A549 (cell line): ENCODE measurements at regions not wholly inside any gene's neighbourhood (a gene's known extent, or its start where the extent isn't known, plus 50 kb on each side); places are given as distances from the start of the nearest gene placed in this dataset.

Source experiments
- ATAC-seq, 2 experiments: fragments of 200-7000 bp in 1 of 2; fragments of >200 bp in 1 of 2; cut with Nextera tagmentation in 1 of 2; cut with Tn5 transposase in 1 of 2; 3 replicates each; pipeline versions ENCODE4 v1.8.0 to v1.9.1; 2018 to 2020; ENCODE audit warnings: mild to moderate bottlenecking in 1 of 2, moderate library complexity in 1 of 2
- CTCF ChIA-PET: fragments of 300-600 bp; sonication (Branson Sonifier 250); formaldehyde crosslinking; extraction: SDS; loops from one replicate; lab custom pipeline; 2021; ENCODE audit warnings: antibody characterized with exemption, inconsistent platforms; lab: Yijun Ruan, JAX
- POLR2A ChIA-PET: fragments of 350-600 bp; formaldehyde crosslinking; extraction: SDS; loops from one replicate; lab custom pipeline; 2021; ENCODE audit warnings: antibody characterized with exemption, inconsistent platforms; lab: Yijun Ruan, JAX
- DNase-seq, 2 experiments: peaks; one replicate each; pipeline versions ENCODE4 v3.0.0 to v3.0.0-alpha.2; 2011 to 2016; ENCODE audit warnings: low read depth in 1 of 2, low spot score in 1 of 2
- FAIRE-seq: peaks from 2 replicates; lab custom pipeline; 2011; peaks lifted over from hg19 to GRCh38; lab: Jason Lieb, UNC
- H3K27ac ChIP-seq, 2 experiments: fragments of >200 bp; sonication (Bioruptor Twin); formaldehyde crosslinking; 3 replicates each; pipeline ENCODE4 v1.5.1; 2016 to 2017
- H3K4me1 ChIP-seq: fragments of >200 bp; sonication (Bioruptor Twin); formaldehyde crosslinking; 3 replicates; pipeline ENCODE4 v1.6.1; 2016
- H3K4me2 ChIP-seq: fragments of >200 bp; sonication (Bioruptor Twin); formaldehyde crosslinking; 3 replicates; pipeline ENCODE4 v1.6.1; 2016
- H3K4me3 ChIP-seq: fragments of >200 bp; sonication (Bioruptor Twin); formaldehyde crosslinking; 3 replicates; pipeline ENCODE4 v1.5.1; 2016
- H3K9me3 ChIP-seq: fragments of >200 bp; sonication (Bioruptor Twin); formaldehyde crosslinking; 3 replicates; pipeline ENCODE4 v1.6.1; 2016
- BHLHE40 ChIP-seq: IDR thresholded peaks from 2 replicates; pipeline ENCODE4 v1.6.1; 2012; ENCODE audit warnings: low read depth, low read length, inconsistent platforms
- CEBPB ChIP-seq, 2 experiments: fragments of >200 bp in 1 of 2; sonication (Bioruptor Twin) in 1 of 2; formaldehyde crosslinking in 1 of 2; IDR thresholded peaks; 2 replicates each; pipeline ENCODE4 v1.6.1; 2012 to 2016
- EHF ChIP-seq: fragments of 250-450 bp; sonication (Bioruptor Pico); IDR thresholded peaks from 2 replicates; pipeline ENCODE4 v1.5.0; 2020; ENCODE audit warnings: mild to moderate bottlenecking
- ELK1 ChIP-seq: fragments of 150-350 bp; IDR thresholded peaks from 2 replicates; pipeline ENCODE4 v1.6.1; 2014; ENCODE audit warnings: low read depth, mild to moderate bottlenecking, low read length
- FOSB ChIP-seq: fragments of 250-450 bp; sonication (Bioruptor Pico); IDR thresholded peaks from 2 replicates; pipeline ENCODE4 v1.5.0; 2020; ENCODE audit warnings: mild to moderate bottlenecking, moderate library complexity
- FOXS1 ChIP-seq: fragments of 250-450 bp; sonication (Bioruptor Pico); IDR thresholded peaks from 2 replicates; pipeline ENCODE4 v1.5.0; 2020; ENCODE audit warnings: mild to moderate bottlenecking, moderate library complexity
- HMGXB4 ChIP-seq: fragments of 250-450 bp; sonication (Bioruptor Pico); IDR thresholded peaks from 2 replicates; pipeline ENCODE4 v1.5.0; 2021; ENCODE audit warnings: mild to moderate bottlenecking, moderate library complexity, borderline replicate concordance
- HOXA7 ChIP-seq: fragments of 250-450 bp; sonication (Bioruptor Pico); IDR thresholded peaks from 2 replicates; pipeline ENCODE4 v1.5.0; 2020; ENCODE audit warnings: mild to moderate bottlenecking, moderate library complexity
- JUNB ChIP-seq: fragments of >200 bp; sonication (Bioruptor Twin); formaldehyde crosslinking; IDR thresholded peaks from 2 replicates; pipeline ENCODE4 v1.6.1; 2016
- KDM5A ChIP-seq: fragments of 200-600 bp; sonication (generic); IDR thresholded peaks from 2 replicates; pipeline ENCODE4 v1.6.1; 2016; ENCODE audit warnings: antibody characterized with exemption, mild to moderate bottlenecking
- MAFK ChIP-seq: fragments of 450-650 bp; IDR thresholded peaks from 2 replicates; pipeline ENCODE4 v1.6.1; 2014; ENCODE audit not compliant: partially characterized antibody
- MAX ChIP-seq: IDR thresholded peaks from 2 replicates; pipeline ENCODE4 v1.6.1; 2012
- MAZ ChIP-seq: fragments of 150-350 bp; IDR thresholded peaks from 2 replicates; pipeline ENCODE4 v1.6.1; 2014; ENCODE audit warnings: antibody characterized with exemption, low read depth, low read length, borderline replicate concordance
- NR3C1 ChIP-seq: fragments of >200 bp; sonication (Bioruptor Twin); formaldehyde crosslinking; IDR thresholded peaks from 3 replicates; pipeline ENCODE4 v1.6.1; 2017
- RARB ChIP-seq: fragments of 250-450 bp; sonication (Bioruptor Pico); IDR thresholded peaks from 2 replicates; pipeline ENCODE4 v1.8.0; 2021; ENCODE audit warnings: mild to moderate bottlenecking, moderate library complexity
- RCOR1 ChIP-seq: fragments of 150-350 bp; IDR thresholded peaks from 2 replicates; pipeline ENCODE4 v1.6.1; 2014; ENCODE audit warnings: antibody characterized with exemption, low read length, low read depth
- RNF2 ChIP-seq: fragments of 200-600 bp; sonication (generic); IDR thresholded peaks from 2 replicates; pipeline ENCODE4 v1.6.1; 2016; ENCODE audit warnings: low read depth, mild to moderate bottlenecking, antibody characterized with exemption, moderate library complexity, borderline replicate concordance
- SREBF2 ChIP-seq: fragments of 450-650 bp; IDR thresholded peaks from 2 replicates; pipeline ENCODE4 v1.6.1; 2014; ENCODE audit warnings: mild to moderate bottlenecking, moderate library complexity
- TFCP2L1 ChIP-seq: fragments of 250-450 bp; sonication (Bioruptor Pico); IDR thresholded peaks from 2 replicates; pipeline ENCODE4 v1.5.0; 2021; ENCODE audit warnings: mild to moderate bottlenecking
- TP53 ChIP-seq: fragments of 250-450 bp; sonication (Bioruptor Pico); IDR thresholded peaks from 2 replicates; pipeline ENCODE4 v1.5.0; 2021; ENCODE audit warnings: mild to moderate bottlenecking, moderate library complexity
- ZSCAN20 ChIP-seq: fragments of 250-450 bp; sonication (Bioruptor Pico); IDR thresholded peaks from 2 replicates; pipeline ENCODE4 v1.8.0; 2022; ENCODE audit warnings: mild to moderate bottlenecking, moderate library complexity
- WGBS: methylation state at CpG from one replicate; pipeline ENCODE4 v1.1.6; 2017; ENCODE audit errors: missing lambda C conversion rate; 5-methylcytosine and 5-hydroxymethylcytosine counted together

- Histone ChIP-seq H3K4me1 (no peaks in the 10 kb centered on the region), H3K9me3 (no peaks in the 10 kb centered on the region), H3K4me2 (no peak overlapping the region), H3K4me3 (no peak overlapping the region), H3K27ac (no peak overlapping the region)
- DNase-seq (no peak), ATAC-seq (no peak), FAIRE-seq (no peak)
- 57% methylated on average over 4 of the region's 4 CpGs for WGBS
- ChIA-PET POLR2A (no interaction called here), CTCF (interaction anchor here (1.2 kb wide), 1 partner anchor 1076 kb away, joined by 3 read pairs; no protein-coding TSS in a partner anchor)
- no peak for TF ChIP-seq RNF2
Measured at GRCh38 chr4:187663076-187663475, 332.5 kb upstream of the ZFP42 start.

- DNase-seq = no peak
- Histone ChIP-seq H3K4me1 (no peaks in the 10 kb centered on the region), H3K27ac (no peak overlapping the region), H3K9me3 (no peaks in the 10 kb centered on the region), H3K4me2 (no peak overlapping the region), H3K4me3 (no peak overlapping the region)
- ChIA-PET POLR2A (no interaction called here), CTCF (no interaction called here)
- no peak for TF ChIP-seq SREBF2
- no peak for TF ChIP-seq KDM5A
- TF ChIP-seq ZSCAN20 (CRISPR knock-in tag) = no peak
- no peak for TF ChIP-seq ELK1
- no peak for TF ChIP-seq RARB (CRISPR knock-in tag)
- no peak for TF ChIP-seq MAFK
- no peak for TF ChIP-seq EHF (CRISPR knock-in tag)
- TF ChIP-seq MAX = no peak
- TF ChIP-seq FOXS1 = no peak
- TF ChIP-seq FOSB (CRISPR knock-in tag) = no peak
- no peak for TF ChIP-seq MAZ
- TF ChIP-seq RCOR1 = no peak
- no peak for TF ChIP-seq NR3C1
- no peak for TF ChIP-seq BHLHE40
- ATAC-seq = no peak
- FAIRE-seq = no peak
- WGBS = 93% methylated on average over 5 of the region's 5 CpGs
Measured at GRCh38 chr4:187664011-187664410, 331.6 kb upstream of the ZFP42 start.

GRCh38 chr4:187665086-187665485, 330.5 kb upstream of the ZFP42 start:
- no peak overlapping the region for H3K4me2 ChIP-seq
- TF ChIP-seq TP53 (CRISPR knock-in tag) (no peak), HMGXB4 (CRISPR knock-in tag) (no peak), TFCP2L1 (CRISPR knock-in tag) (no peak)
- no peak overlapping the region for H3K4me3 ChIP-seq
- ATAC-seq = no peak
- ChIA-PET CTCF (no interaction called here), POLR2A (no interaction called here)
- H3K9me3 ChIP-seq = no peaks in the 10 kb centered on the region
- 14% methylated on average over 1 of the region's 1 CpG for WGBS
- H3K27ac ChIP-seq = no peak overlapping the region
- no peak for DNase-seq
- FAIRE-seq = no peak
- no peaks in the 10 kb centered on the region for H3K4me1 ChIP-seq

GRCh38 chr4:187666034-187666433, 329.5 kb upstream of the ZFP42 start:
- ATAC-seq (no peak), DNase-seq (no peak), FAIRE-seq (no peak)
- H3K4me2 ChIP-seq = no peak overlapping the region
- POLR2A ChIA-PET = no interaction called here
- no peak overlapping the region for H3K4me3 ChIP-seq
- H3K4me1 ChIP-seq = no peaks in the 10 kb centered on the region
- 66% methylated on average over 4 of the region's 4 CpGs for WGBS
- no peaks in the 10 kb centered on the region for H3K9me3 ChIP-seq
- TF ChIP-seq TFCP2L1 (CRISPR knock-in tag) (no peak), JUNB (no peak), HOXA7 (CRISPR knock-in tag) (no peak), CEBPB (IDR thresholded peaks at IDR 0.05) (no peak), ZSCAN20 (CRISPR knock-in tag) (no peak), BHLHE40 (no peak)
- no peak overlapping the region for H3K27ac ChIP-seq
- CTCF ChIA-PET = no interaction called here
